ENCODE measurements at regions not wholly inside any gene's neighbourhood (a gene's known extent, or its start where the extent isn't known, plus 50 kb on each side); places are given as distances from the start of the nearest gene placed in this dataset.

DNA sequence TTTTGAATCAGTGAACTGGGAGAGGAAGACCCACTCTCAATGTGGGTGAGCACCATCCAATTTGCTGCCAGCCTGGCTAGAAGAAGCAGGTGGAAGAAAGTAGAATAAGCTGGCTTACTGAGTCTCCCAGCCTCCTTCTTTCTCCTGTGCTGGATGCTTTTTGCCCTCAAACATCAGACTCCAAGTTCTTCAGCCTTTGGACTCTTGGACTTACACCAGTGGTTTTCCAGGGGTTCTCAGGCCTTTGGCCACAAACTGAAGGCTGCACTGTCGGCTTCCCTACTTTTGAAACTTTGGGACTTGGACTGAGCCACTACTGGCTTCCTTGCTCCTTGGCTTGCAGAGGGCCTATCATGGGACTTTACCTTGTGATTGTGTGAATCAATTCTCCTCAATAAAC is 804.2 kb upstream of the SLITRK1 start:
- DNase-seq: no peak

- DNase-seq: no peak
Observed at GRCh38 chr13:84684804-84685203, 802.5 kb upstream of the SLITRK1 start.

DNA sequence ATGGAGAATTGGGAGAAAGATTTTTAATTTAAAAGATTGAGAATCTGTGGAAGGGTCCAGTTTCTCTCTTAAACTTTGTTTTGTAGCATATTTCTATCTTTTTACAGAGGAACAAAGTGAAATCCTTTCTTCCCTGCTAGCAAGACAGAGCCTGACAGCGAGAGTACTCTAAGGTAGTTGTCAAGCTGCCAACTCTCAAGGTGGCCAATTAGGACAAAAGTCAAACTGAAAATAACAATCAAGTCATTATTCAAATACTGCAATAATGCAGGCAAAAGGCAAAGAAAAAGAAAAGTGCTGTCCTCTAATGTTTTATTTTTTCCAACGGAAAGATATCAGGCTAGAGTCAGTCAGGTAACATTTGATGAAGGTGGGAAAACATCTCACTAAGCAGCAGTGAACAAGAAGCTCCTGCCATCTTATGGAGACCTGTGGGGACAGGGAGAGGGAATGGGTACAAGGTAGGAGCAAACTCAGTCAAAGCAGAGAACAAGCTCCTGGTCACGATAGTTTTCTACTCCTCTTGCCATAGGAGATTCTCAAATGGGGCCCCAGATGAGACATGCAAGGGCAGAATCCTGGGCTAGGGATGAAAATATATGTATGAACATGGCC is 801.9 kb upstream of the SLITRK1 start:
- DNase-seq: no peak

DNA sequence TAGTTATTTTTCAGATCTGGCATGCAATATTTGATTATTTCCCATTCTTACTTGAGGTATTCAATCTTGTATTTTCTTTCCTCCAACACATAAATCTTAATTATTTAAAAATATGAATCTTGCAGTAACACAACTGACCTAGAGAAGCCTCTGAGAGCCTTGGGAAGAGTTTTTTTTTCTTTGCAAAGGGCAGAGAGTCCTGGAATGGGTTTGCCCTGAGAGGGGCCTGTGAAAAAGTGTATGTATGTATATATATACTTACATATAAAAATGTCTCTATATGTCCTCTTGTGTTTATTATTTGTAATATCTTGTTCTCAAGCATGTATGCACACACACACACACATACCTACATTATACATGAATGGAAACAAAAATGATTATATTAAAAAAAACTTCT is 801.2 kb upstream of the SLITRK1 start:
- no peak for DNase-seq

- DNase-seq: no peak
Observed at GRCh38 chr13:84677836-84678235, 795.6 kb upstream of the SLITRK1 start.

- DNase-seq: no peak
Observed at GRCh38 chr13:84672616-84673015, 790.3 kb upstream of the SLITRK1 start.

GRCh38 chr13:84670245-84670644 is 788.0 kb upstream of the SLITRK1 start:
- DNase-seq: no peak

- DNase-seq: no peak
Observed at GRCh38 chr13:84668637-84669036, 786.4 kb upstream of the SLITRK1 start.

- DNase-seq: no peak
Observed at GRCh38 chr13:84662491-84662890, 780.2 kb upstream of the SLITRK1 start.

DNA sequence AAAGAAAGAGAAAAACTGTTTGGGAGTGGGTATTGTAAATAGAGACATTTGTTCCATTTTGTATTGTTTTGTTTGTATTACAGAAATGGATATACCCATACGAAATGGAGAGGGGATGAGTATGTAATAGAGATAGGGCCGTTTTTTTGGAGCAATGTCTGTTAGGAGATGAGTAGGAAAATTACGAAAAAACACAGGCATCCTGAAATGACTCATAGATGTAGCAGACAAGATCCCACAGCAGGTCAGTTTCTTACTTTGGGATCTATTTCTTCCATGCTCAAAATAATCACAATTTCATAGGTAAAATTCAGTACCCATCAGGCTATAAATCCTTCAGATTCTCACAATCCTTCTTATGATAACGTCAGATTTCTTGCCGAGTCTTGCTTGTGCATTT is 779.4 kb upstream of the SLITRK1 start:
- DNase-seq: no peak

- DNase-seq: no peak
Observed at GRCh38 chr13:84659359-84659661, 777.0 kb upstream of the SLITRK1 start.

GRCh38 chr13:84658491-84659358 is 776.5 kb upstream of the SLITRK1 start:
- no peak for DNase-seq

- no peak for DNase-seq
Observed at GRCh38 chr13:84655677-84656076, 773.4 kb upstream of the SLITRK1 start.

- no peak for DNase-seq
Observed at GRCh38 chr13:84654654-84655275, 772.5 kb upstream of the SLITRK1 start.

- DNase-seq: no peak
Observed at GRCh38 chr13:84653915-84654534, 771.8 kb upstream of the SLITRK1 start.

DNA sequence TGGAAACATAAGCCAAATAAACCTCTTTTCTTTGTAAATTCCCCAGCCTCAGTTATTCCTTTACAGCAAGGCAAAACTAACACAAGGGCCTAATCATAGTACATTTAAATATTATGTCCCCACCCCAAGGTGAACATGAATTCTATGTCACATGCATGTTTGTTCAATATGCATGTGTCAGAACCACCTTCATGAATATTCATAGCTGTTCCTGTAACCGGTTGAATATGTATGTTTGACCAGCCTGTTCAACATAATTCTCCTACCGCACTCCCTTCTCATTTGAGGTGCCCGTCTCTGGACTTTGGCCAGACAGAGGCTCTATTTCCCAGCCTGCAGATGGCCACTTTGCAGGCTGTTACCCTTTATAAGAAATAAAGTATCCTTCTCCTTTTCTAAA is 769.4 kb upstream of the SLITRK1 start:
- no peak for DNase-seq

DNA sequence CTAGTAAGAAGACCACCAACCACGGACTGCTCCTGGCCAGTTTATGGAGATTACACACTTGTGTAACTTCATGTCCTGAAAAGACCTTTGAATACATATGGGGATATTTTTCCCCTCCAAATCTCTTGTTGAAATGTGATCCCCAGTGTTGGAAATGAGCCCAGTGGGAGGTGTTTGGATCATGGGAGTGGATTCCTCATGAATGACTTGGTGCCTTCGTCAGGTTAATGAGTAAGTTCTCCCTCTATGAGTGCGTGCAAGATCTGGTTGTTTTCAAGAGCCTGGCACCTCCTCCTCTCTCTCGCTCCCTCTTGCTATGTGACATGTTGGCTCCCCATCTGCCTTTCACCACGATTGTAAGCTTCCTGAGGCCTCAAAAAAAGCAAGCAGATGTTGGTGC is 769.0 kb upstream of the SLITRK1 start:
- DNase-seq: no peak

DNA sequence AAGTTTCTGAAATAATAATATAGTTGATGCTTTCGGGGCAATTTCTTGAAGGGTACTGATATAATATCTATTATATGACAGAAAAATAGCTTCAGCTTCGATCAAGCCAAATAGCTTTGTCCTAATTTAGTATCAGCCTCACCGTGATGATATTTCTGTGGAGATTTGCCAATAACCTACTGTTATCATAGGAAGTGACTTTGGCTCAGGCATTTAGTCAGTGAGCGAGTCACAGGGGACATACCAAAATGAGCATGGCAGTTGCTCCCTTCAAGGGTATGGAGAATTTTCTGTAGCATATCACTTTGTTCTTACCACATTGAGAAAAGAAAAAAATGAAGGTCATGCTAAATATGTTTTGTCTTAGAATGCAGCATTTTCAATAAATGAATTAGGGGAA is 767.6 kb upstream of the SLITRK1 start:
- no peak for DNase-seq

- DNase-seq: no peak
Observed at GRCh38 chr13:84648069-84648640, 765.9 kb upstream of the SLITRK1 start.

DNA sequence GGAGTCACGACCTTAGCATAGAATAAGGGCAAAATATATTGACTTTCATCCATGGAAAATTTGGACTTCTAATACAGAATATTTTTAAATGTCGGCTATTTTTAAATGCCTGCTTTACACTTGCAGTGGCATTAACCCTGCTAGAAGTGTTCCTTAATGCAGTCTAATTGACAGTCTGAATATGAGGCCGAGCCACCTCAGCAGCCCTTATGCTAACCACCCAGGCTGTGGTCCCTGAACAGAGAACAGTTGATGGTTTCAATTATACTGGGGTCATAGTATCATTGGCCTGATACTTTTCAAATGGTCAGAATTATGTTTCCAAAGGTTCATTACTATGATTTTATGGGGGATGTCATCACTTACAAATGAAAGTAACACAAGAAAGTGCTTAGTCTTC is 764.7 kb upstream of the SLITRK1 start:
- no peak for DNase-seq

- no peak for DNase-seq
Observed at GRCh38 chr13:84645196-84646012, 763.1 kb upstream of the SLITRK1 start.

DNA sequence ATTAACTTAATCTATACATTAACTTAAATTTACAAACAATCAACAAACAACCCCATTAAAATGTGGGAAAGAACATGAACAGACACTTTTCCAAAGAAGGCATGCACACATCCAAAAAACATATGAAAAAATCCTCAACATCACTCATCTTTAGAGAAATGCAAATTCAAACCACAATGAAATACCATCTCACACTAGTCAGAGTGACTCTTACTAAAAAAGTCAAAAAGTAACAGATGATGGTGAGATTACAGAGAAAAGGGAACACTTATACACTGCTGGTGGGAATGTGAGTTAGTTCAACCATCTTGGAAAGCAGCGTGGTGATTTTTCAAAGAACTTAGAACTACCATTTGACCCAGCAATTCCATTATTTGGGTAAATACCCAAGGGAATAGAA is 759.2 kb upstream of the SLITRK1 start:
- DNase-seq: no peak

DNA sequence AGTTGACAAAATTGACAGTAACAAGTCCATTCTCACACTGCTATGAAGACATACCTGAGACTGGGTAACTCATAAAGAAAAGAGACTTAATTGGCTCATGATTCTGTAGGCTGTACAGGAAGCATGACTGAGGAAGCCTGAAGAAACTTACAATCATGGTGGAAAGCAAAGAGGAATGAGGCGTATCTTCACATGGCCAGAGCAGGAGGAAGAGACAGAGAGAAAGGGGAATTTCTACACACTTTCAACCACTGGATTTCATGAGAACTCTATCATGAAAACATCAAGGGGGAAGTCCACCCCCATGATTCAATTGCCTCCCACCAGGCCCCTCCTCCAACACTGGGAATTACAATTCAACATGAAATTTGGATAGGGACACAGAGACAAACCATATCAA is 758.4 kb upstream of the SLITRK1 start:
- no peak for DNase-seq

Measured in CD4-positive, alpha-beta T cell treated with Interferon alpha-2 for 1 hour (primary cell).